Astrocyte (in vitro differentiated cells and primary cell): ENCODE measurements at regions not wholly inside any gene's neighbourhood (a gene's known extent, or its start where the extent isn't known, plus 50 kb on each side); places are given as distances from the start of the nearest gene placed in this dataset.
"Not testable (repeated sequence)": the region's sequence is repeated elsewhere in the genome, so short reads cannot be mapped to it uniquely, and the experiment has no call there.

Experiments used
- DNase-seq: peaks from one replicate; pipeline ENCODE4 v3.0.0-alpha.2; 2010; ENCODE audit warnings: low read depth
- FAIRE-seq: peaks from 2 replicates; lab custom pipeline; 2011; peaks lifted over from hg19 to GRCh38; lab: Jason Lieb, UNC
- H2AFZ ChIP-seq: 2 replicates; pipeline ENCODE4 v1.6.0; 2012; ENCODE audit warnings: low read depth, low read length, inconsistent platforms
- H3K27ac ChIP-seq: 2 replicates; pipeline ENCODE4 v1.5.1; 2011; ENCODE audit warnings: low read depth, low read length, inconsistent platforms
- H3K27me3 ChIP-seq: 2 replicates; pipeline ENCODE4 v1.6.0; 2011; ENCODE audit warnings: low read length, inconsistent platforms; ENCODE audit not compliant: insufficient read depth
- H3K36me3 ChIP-seq: 2 replicates; pipeline ENCODE4 v1.5.1; 2011; ENCODE audit warnings: low read length, inconsistent platforms; ENCODE audit not compliant: insufficient read depth
- H3K4me1 ChIP-seq: 2 replicates; pipeline ENCODE4 v1.5.1; 2011; ENCODE audit warnings: low read length, inconsistent platforms; ENCODE audit not compliant: insufficient read depth
- H3K4me2 ChIP-seq: 2 replicates; pipeline ENCODE4 v1.6.0; 2012; ENCODE audit warnings: low read length, inconsistent platforms
- H3K4me3 ChIP-seq: 2 replicates; pipeline ENCODE4 v1.5.1; 2011; ENCODE audit warnings: low read depth, mild to moderate bottlenecking, low read length, inconsistent platforms; ENCODE audit not compliant: insufficient read depth
- H3K79me2 ChIP-seq: 2 replicates; pipeline ENCODE4 v1.6.0; 2012; ENCODE audit warnings: mild to moderate bottlenecking, low read length, inconsistent platforms; ENCODE audit not compliant: insufficient read depth
- H3K9ac ChIP-seq: 2 replicates; pipeline ENCODE4 v1.6.0; 2012; ENCODE audit warnings: mild to moderate bottlenecking, low read length, inconsistent platforms
- H3K9me3 ChIP-seq: 2 replicates; pipeline ENCODE4 v1.5.1; 2012; ENCODE audit warnings: low read depth, mild to moderate bottlenecking, low read length, inconsistent platforms; ENCODE audit not compliant: insufficient read depth
- H4K20me1 ChIP-seq: 2 replicates; pipeline ENCODE4 v1.6.0; 2012; ENCODE audit warnings: low read length, inconsistent platforms; ENCODE audit not compliant: insufficient read depth
- H3K27ac Mint-ChIP-seq: one replicate; pipeline ENCODE4 v1.8.0; 2021; ENCODE audit warnings: mild to moderate bottlenecking, mixed read lengths; ENCODE audit not compliant: unreplicated experiment
- H3K27me3 Mint-ChIP-seq: one replicate; pipeline ENCODE4 v1.8.0; 2021; ENCODE audit warnings: low read depth, mixed read lengths; ENCODE audit not compliant: unreplicated experiment
- H3K36me3 Mint-ChIP-seq: one replicate; pipeline ENCODE4 v1.8.0; 2021; ENCODE audit warnings: low read depth, mixed read lengths; ENCODE audit not compliant: unreplicated experiment
- H3K4me1 Mint-ChIP-seq: one replicate; pipeline ENCODE4 v1.8.0; 2021; ENCODE audit warnings: low read depth, mixed read lengths; ENCODE audit not compliant: unreplicated experiment
- H3K4me3 Mint-ChIP-seq: one replicate; pipeline ENCODE4 v1.8.0; 2021; ENCODE audit warnings: mild to moderate bottlenecking, moderate library complexity, mixed read lengths; ENCODE audit not compliant: unreplicated experiment
- H3K9me3 Mint-ChIP-seq: one replicate; pipeline ENCODE4 v1.8.0; 2021; ENCODE audit warnings: mild to moderate bottlenecking, mixed read lengths; ENCODE audit not compliant: unreplicated experiment
- CTCF ChIP-seq: IDR thresholded peaks from 2 replicates; pipeline ENCODE4 v1.5.1; 2011; ENCODE audit warnings: low read depth, mild to moderate bottlenecking, inconsistent platforms, low read length, moderate library complexity; ENCODE audit not compliant: insufficient read depth
- EZH2 ChIP-seq: IDR thresholded peaks from 2 replicates; pipeline ENCODE4 v1.6.1; 2012; ENCODE audit warnings: mild to moderate bottlenecking, low read length, inconsistent platforms; ENCODE audit not compliant: insufficient read depth

GRCh38 chr20:63135411-63135810, 80.5 kb downstream of the YTHDF1 start:
- no peaks in the 10 kb centered on the region for H3K9me3 ChIP-seq
- no peaks in the 10 kb centered on the region for H3K36me3 ChIP-seq
- H3K4me3 Mint-ChIP-seq = no peak overlapping the region
- H3K27ac Mint-ChIP-seq = no peak overlapping the region
- H3K9me3 Mint-ChIP-seq = peaks cover 3% of the 10 kb centered on the region
- DNase-seq (no peak), FAIRE-seq (no peak)
- no peaks in the 10 kb centered on the region for H3K4me1 ChIP-seq
- H2AFZ ChIP-seq = no peak overlapping the region
- H3K79me2 ChIP-seq = no peaks in the 10 kb centered on the region
- peaks cover 41% of the 10 kb centered on the region for H3K27me3 Mint-ChIP-seq
- H3K4me2 ChIP-seq = no peak overlapping the region
- no peak overlapping the region for H3K4me3 ChIP-seq
- no peaks in the 10 kb centered on the region for H3K4me1 Mint-ChIP-seq
- no peak for TF ChIP-seq CTCF
- no peak for TF ChIP-seq EZH2
- peaks cover 23% of the 10 kb centered on the region for H3K27me3 ChIP-seq
- no peak overlapping the region for H3K27ac ChIP-seq
- H3K36me3 Mint-ChIP-seq = peaks cover 3% of the 10 kb centered on the region
- H3K9ac ChIP-seq = no peak overlapping the region
- H4K20me1 ChIP-seq = no peaks in the 10 kb centered on the region

GRCh38 chr20:63134711-63135361, 81.1 kb downstream of the YTHDF1 start:
- not testable (repeated sequence) for H3K79me2 ChIP-seq, H3K27ac ChIP-seq, H3K4me1 Mint-ChIP-seq, H3K9me3 Mint-ChIP-seq, H3K9me3 ChIP-seq, FAIRE-seq, H3K4me1 ChIP-seq, H3K4me3 ChIP-seq, H4K20me1 ChIP-seq, H3K27ac Mint-ChIP-seq, H3K4me3 Mint-ChIP-seq, H3K4me2 ChIP-seq, H3K9ac ChIP-seq, H3K36me3 ChIP-seq, H3K36me3 Mint-ChIP-seq, H2AFZ ChIP-seq, DNase-seq
- H3K27me3 Mint-ChIP-seq = peaks cover 44% of the 10 kb centered on the region
- peaks cover 23% of the 10 kb centered on the region for H3K27me3 ChIP-seq

- no peak overlapping the region for H3K4me3 ChIP-seq
- H4K20me1 ChIP-seq = no peaks in the 10 kb centered on the region
- no peak overlapping the region for H2AFZ ChIP-seq
- H3K27ac Mint-ChIP-seq = no peak overlapping the region
- no peaks in the 10 kb centered on the region for H3K9me3 ChIP-seq
- TF ChIP-seq CTCF = no peak
- no peak for TF ChIP-seq EZH2
- no peaks in the 10 kb centered on the region for H3K4me1 ChIP-seq
- no peak overlapping the region for H3K4me3 Mint-ChIP-seq
- H3K79me2 ChIP-seq = no peaks in the 10 kb centered on the region
- FAIRE-seq (no peak), DNase-seq (no peak)
- no peaks in the 10 kb centered on the region for H3K36me3 ChIP-seq
- H3K27me3 ChIP-seq = peaks cover 22% of the 10 kb centered on the region
- no peak overlapping the region for H3K4me2 ChIP-seq
- H3K9ac ChIP-seq = no peak overlapping the region
- H3K9me3 Mint-ChIP-seq = peaks cover 3% of the 10 kb centered on the region
- peaks cover 3% of the 10 kb centered on the region for H3K36me3 Mint-ChIP-seq
- peaks cover 43% of the 10 kb centered on the region for H3K27me3 Mint-ChIP-seq
- H3K4me1 Mint-ChIP-seq = no peaks in the 10 kb centered on the region
- H3K27ac ChIP-seq = no peak overlapping the region
Measured at GRCh38 chr20:63134201-63134612, 81.7 kb downstream of the YTHDF1 start.
